CD14-positive monocyte (primary cell): ENCODE measurements at regions not wholly inside any gene's neighbourhood (a gene's known extent, or its start where the extent isn't known, plus 50 kb on each side); places are given as distances from the start of the nearest gene placed in this dataset.

Experiments
- DNase-seq, 3 donors: peaks; one replicate each; pipeline ENCODE4 v3.0.0-alpha.2; 2011 to 2022
- H2AFZ ChIP-seq: 2 replicates; pipeline ENCODE4 v1.6.0; 2012; ENCODE audit warnings: mild to moderate bottlenecking, low read depth, low read length, inconsistent platforms; ENCODE audit not compliant: insufficient read depth, poor library complexity, severe bottlenecking
- H3K27ac ChIP-seq, 2 donors: 1 replicate in 1 of 2; 2 replicates in 1 of 2; pipeline ENCODE4 v1.5.1; 2012 to 2013; ENCODE audit warnings: low read length in 2 of 2, control low read depth in 1 of 2, inconsistent platforms in 1 of 2, low read depth in 1 of 2, mild to moderate bottlenecking in 1 of 2
- H3K27me3 ChIP-seq, 2 donors: one replicate each; pipeline versions ENCODE4 v1.6.0 to v1.6.1; 2011 to 2013; ENCODE audit warnings: low read length in 2 of 2; ENCODE audit not compliant: control insufficient read depth in 2 of 2, insufficient read depth in 2 of 2
- H3K36me3 ChIP-seq, 2 donors: replicated peaks in 1 of 2; 1 replicate in 1 of 2; 2 replicates in 1 of 2; pipeline versions ENCODE4 v1.5.1 to v1.6.1; 2012 to 2013; ENCODE audit warnings: low read length in 2 of 2, control low read depth in 1 of 2, inconsistent platforms in 1 of 2, mild to moderate bottlenecking in 1 of 2; ENCODE audit not compliant: insufficient read depth in 2 of 2, control insufficient read depth in 1 of 2
- H3K4me1 ChIP-seq, 2 donors: 1 replicate in 1 of 2; 2 replicates in 1 of 2; pipeline versions ENCODE4 v1.5.1 to v1.6.1; 2012 to 2013; ENCODE audit warnings: low read length in 2 of 2, control low read depth in 1 of 2, inconsistent platforms in 1 of 2, mild to moderate bottlenecking in 1 of 2, moderate library complexity in 1 of 2; ENCODE audit not compliant: insufficient read depth in 2 of 2, control insufficient read depth in 1 of 2
- H3K4me2 ChIP-seq: replicated peaks from 2 replicates; pipeline ENCODE3; 2012; ENCODE audit warnings: low read length, moderate library complexity, mild to moderate bottlenecking; ENCODE audit not compliant: poor library complexity, severe bottlenecking; ENCODE audit errors: extremely low read depth
- H3K4me3 ChIP-seq, 3 experiments: fragments of 200-600 bp in 1 of 3; sonication (generic) in 1 of 3; replicated peaks in 1 of 3; 1 replicate in 2 of 3; 2 replicates in 1 of 3; pipeline ENCODE4 v1.5.1; 2011 to 2013; ENCODE audit warnings: low read length in 3 of 3, mild to moderate bottlenecking in 3 of 3, control low read depth in 2 of 3, low read depth in 2 of 3, inconsistent platforms in 1 of 3, moderate library complexity in 1 of 3
- H3K79me2 ChIP-seq: 2 replicates; pipeline ENCODE4 v1.6.0; 2012; ENCODE audit warnings: mild to moderate bottlenecking, control low read depth, inconsistent platforms, low read length, moderate library complexity; ENCODE audit not compliant: insufficient read depth
- H3K9ac ChIP-seq: 2 replicates; pipeline ENCODE4 v1.6.0; 2017; ENCODE audit warnings: low read length, mild to moderate bottlenecking; ENCODE audit not compliant: insufficient read depth, poor library complexity, severe bottlenecking
- H3K9me3 ChIP-seq, 2 donors: replicated peaks in 1 of 2; 1 replicate in 1 of 2; 2 replicates in 1 of 2; pipeline versions ENCODE4 v1.5.1 to v1.6.1; 2012 to 2013; ENCODE audit warnings: low read length in 2 of 2, control low read depth in 1 of 2; ENCODE audit not compliant: control insufficient read depth in 1 of 2, insufficient read depth in 1 of 2
- H4K20me1 ChIP-seq: 2 replicates; pipeline ENCODE4 v1.6.0; 2012; ENCODE audit warnings: mild to moderate bottlenecking, low read length, control low read depth, moderate library complexity; ENCODE audit not compliant: insufficient read depth
- H3K27ac Mint-ChIP-seq, 7 donors: one replicate each; pipeline ENCODE4 v1.8.0; 2020; ENCODE audit warnings: mild to moderate bottlenecking in 7 of 7, mixed read lengths in 7 of 7, moderate library complexity in 6 of 7, inconsistent platforms in 2 of 7
- H3K27me3 Mint-ChIP-seq, 3 donors: one replicate each; pipeline ENCODE4 v1.8.0; 2021 to 2022; ENCODE audit warnings: low read depth in 3 of 3, mild to moderate bottlenecking in 3 of 3, mixed read lengths in 3 of 3, moderate library complexity in 3 of 3, inconsistent platforms in 1 of 3
- H3K36me3 Mint-ChIP-seq, 2 donors: one replicate each; pipeline ENCODE4 v1.8.0; 2020; ENCODE audit warnings: mixed read lengths in 2 of 2, inconsistent platforms in 1 of 2, mild to moderate bottlenecking in 1 of 2
- H3K4me1 Mint-ChIP-seq: one replicate; pipeline ENCODE4 v1.8.0; 2020; ENCODE audit warnings: mild to moderate bottlenecking, mixed read lengths
- H3K4me3 Mint-ChIP-seq, 2 donors: one replicate each; pipeline ENCODE4 v1.8.0; 2020; ENCODE audit warnings: mild to moderate bottlenecking in 2 of 2, mixed read lengths in 2 of 2, moderate library complexity in 1 of 2
- H3K9me3 Mint-ChIP-seq, 7 donors: one replicate each; pipeline ENCODE4 v1.8.0; 2020 to 2022; ENCODE audit warnings: mixed read lengths in 7 of 7, mild to moderate bottlenecking in 6 of 7, moderate library complexity in 6 of 7, inconsistent platforms in 2 of 7
- WGBS: methylation state at CpG from one replicate; pipeline ENCODE4 v1.1.5; 2013; ENCODE audit warnings: missing lambda C conversion rate; ENCODE audit not compliant: insufficient coverage; 5-methylcytosine and 5-hydroxymethylcytosine counted together
- intact Hi-C, 2 donors: fragments of 100-400 bp; cut with micrococcal nuclease; formaldehyde crosslinking; loops; one replicate each; pipeline versions ENCODE4 v1.15.0 to v1.15.1; 2023
- TF ChIP-seq, protein P1 (sequence below): fragments of 200-600 bp; IDR thresholded peaks from one replicate; pipeline ENCODE4 v1.8.0; 2022; ENCODE audit warnings: antibody characterized with exemption, mild to moderate bottlenecking

- H3K9ac ChIP-seq: no peak overlapping the region
- H3K4me1 ChIP-seq: no peaks in the 10 kb centered on the region
- H4K20me1 ChIP-seq: no peaks in the 10 kb centered on the region
- 10% methylated on average over 5 of the region's 6 CpGs for WGBS
- H3K79me2 ChIP-seq: no peaks in the 10 kb centered on the region
- Mint-ChIP-seq H3K4me1 (no peaks in the 10 kb centered on the region), H3K27me3 (peaks cover 0 to 4% (median 1%) of the 10 kb centered on the region in 3 donors), H3K9me3 (peaks cover 0 to 9% (median 4%) of the 10 kb centered on the region in 7 donors), H3K4me3 (no peak overlapping the region), H3K27ac (no peak overlapping the region), H3K36me3 (no peaks in the 10 kb centered on the region)
- no peaks in the 10 kb centered on the region for H3K36me3 ChIP-seq
- no peaks in the 10 kb centered on the region for H3K27me3 ChIP-seq
- intact Hi-C loops: no loop called here
- no peak overlapping the region for H3K4me2 ChIP-seq
- no peak overlapping the region for H3K27ac ChIP-seq
- H2AFZ ChIP-seq: no peak overlapping the region
- TF ChIP-seq, protein P1, sequence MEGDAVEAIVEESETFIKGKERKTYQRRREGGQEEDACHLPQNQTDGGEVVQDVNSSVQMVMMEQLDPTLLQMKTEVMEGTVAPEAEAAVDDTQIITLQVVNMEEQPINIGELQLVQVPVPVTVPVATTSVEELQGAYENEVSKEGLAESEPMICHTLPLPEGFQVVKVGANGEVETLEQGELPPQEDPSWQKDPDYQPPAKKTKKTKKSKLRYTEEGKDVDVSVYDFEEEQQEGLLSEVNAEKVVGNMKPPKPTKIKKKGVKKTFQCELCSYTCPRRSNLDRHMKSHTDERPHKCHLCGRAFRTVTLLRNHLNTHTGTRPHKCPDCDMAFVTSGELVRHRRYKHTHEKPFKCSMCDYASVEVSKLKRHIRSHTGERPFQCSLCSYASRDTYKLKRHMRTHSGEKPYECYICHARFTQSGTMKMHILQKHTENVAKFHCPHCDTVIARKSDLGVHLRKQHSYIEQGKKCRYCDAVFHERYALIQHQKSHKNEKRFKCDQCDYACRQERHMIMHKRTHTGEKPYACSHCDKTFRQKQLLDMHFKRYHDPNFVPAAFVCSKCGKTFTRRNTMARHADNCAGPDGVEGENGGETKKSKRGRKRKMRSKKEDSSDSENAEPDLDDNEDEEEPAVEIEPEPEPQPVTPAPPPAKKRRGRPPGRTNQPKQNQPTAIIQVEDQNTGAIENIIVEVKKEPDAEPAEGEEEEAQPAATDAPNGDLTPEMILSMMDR: peak; percentile 82
- peaks cover 4 to 5% of the 10 kb centered on the region in 2 donors for H3K9me3 ChIP-seq
- no peak overlapping the region for H3K4me3 ChIP-seq
- peak in 1 of 3 donors; percentile 22 for DNase-seq
These were observed 302.9 kb upstream of the PODXL start for GRCh38 chr7:131859147-131859821.

DNA sequence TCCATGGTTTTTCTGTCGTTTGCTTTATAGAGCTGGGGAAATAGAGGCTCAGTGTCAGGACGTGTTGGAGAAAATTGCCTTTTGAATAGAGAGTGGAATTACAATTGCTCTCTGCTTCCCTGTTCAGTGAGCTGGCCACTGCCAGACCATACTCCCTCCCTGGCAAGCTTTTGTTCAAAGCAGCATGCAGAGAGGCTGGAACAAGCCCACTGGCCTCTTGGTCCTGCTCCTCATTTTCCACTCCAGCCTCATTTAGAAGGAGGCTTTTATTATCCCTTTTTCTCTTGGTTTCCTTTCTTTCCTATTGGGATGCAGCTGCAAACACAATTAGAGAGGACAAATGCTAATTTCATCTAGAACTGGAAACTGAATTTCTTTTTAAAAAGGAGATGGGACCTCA, 302.2 kb upstream of the PODXL start:
- no peak for DNase-seq
- Histone ChIP-seq H3K9me3 (peaks cover 9 to 11% of the 10 kb centered on the region in 2 donors), H3K4me2 (no peak overlapping the region), H3K9ac (no peak overlapping the region), H3K27me3 (no peaks in the 10 kb centered on the region), H3K4me1 (no peaks in the 10 kb centered on the region), H3K27ac (no peak overlapping the region), H3K36me3 (no peaks in the 10 kb centered on the region), H3K4me3 (no peak overlapping the region), H4K20me1 (no peaks in the 10 kb centered on the region), H3K79me2 (no peaks in the 10 kb centered on the region), H2AFZ (no peak overlapping the region)
- TF ChIP-seq, protein P1: no peak
- no peaks in the 10 kb centered on the region for H3K36me3 Mint-ChIP-seq
- no peak overlapping the region for H3K27ac Mint-ChIP-seq
- H3K27me3 Mint-ChIP-seq: peaks cover 0 to 4% (median 1%) of the 10 kb centered on the region in 3 donors
- no peaks in the 10 kb centered on the region for H3K4me1 Mint-ChIP-seq
- peaks cover 0 to 9% (median 7%) of the 10 kb centered on the region in 7 donors for H3K9me3 Mint-ChIP-seq
- H3K4me3 Mint-ChIP-seq: no peak overlapping the region
- WGBS: no CpG with 5 or more reads among the region's 2 CpGs
- intact Hi-C loops: no loop called here
